Retinal pigment epithelial cell (primary cell): ENCODE measurements at regions not wholly inside any gene's neighbourhood (a gene's known extent, or its start where the extent isn't known, plus 50 kb on each side); places are given as distances from the start of the nearest gene placed in this dataset.

Experiments used
- DNase-seq: peaks from one replicate; pipeline ENCODE4 v3.0.0-alpha.2; 2010; ENCODE audit warnings: low read depth
- H3K4me3 ChIP-seq: 2 replicates; pipeline ENCODE4 v1.5.1; 2011; ENCODE audit warnings: mild to moderate bottlenecking, low read length, control low read depth, moderate library complexity
- TF ChIP-seq, protein P1 (sequence below): conservative IDR thresholded peaks from 2 replicates; pipeline ENCODE4 v1.5.1; 2011; ENCODE audit warnings: low read depth, low read length, control low read depth, inconsistent platforms

DNA sequence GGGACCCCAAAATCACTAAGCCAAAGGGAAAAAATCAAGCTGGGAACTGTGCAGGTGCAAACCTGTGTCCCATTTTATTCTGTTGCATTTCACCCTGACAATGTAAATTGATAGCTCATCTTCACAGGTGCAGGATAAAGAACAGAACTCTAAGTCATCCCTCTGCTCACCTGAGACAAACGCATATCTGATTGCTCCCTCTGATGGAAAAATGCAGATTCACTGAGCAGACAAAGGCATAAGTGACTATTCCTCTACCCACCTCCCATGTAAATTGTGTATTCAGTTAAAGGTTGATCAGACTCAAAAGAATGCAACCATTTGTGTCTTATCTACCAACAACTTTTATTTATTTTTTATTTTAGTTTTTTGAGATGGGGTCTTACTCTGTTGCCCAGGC lies 644.2 kb downstream of the PTPRU start:
- no peak for DNase-seq
- TF ChIP-seq, protein P1, sequence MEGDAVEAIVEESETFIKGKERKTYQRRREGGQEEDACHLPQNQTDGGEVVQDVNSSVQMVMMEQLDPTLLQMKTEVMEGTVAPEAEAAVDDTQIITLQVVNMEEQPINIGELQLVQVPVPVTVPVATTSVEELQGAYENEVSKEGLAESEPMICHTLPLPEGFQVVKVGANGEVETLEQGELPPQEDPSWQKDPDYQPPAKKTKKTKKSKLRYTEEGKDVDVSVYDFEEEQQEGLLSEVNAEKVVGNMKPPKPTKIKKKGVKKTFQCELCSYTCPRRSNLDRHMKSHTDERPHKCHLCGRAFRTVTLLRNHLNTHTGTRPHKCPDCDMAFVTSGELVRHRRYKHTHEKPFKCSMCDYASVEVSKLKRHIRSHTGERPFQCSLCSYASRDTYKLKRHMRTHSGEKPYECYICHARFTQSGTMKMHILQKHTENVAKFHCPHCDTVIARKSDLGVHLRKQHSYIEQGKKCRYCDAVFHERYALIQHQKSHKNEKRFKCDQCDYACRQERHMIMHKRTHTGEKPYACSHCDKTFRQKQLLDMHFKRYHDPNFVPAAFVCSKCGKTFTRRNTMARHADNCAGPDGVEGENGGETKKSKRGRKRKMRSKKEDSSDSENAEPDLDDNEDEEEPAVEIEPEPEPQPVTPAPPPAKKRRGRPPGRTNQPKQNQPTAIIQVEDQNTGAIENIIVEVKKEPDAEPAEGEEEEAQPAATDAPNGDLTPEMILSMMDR, result no peak
- no peak overlapping the region for H3K4me3 ChIP-seq

DNA sequence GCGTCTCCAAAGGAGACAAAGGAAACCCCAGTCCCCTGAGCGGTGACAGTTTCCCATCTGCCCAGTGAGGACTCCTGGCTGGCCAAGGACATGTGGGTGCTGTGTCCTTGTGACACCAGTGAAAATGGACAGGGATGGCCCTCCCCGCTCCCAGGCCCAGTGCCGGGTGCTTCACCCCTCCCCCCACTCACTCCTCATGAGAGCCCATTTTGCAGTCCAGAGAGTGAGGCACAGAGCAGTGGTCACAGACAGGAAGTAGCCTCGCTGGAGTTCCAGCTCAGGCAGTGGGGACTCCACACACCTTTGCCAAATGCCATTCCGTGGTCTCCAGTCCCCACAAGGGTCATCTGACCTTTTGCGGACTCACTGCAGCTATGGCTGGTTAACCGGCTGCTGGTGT lies 642.9 kb downstream of the PTPRU start:
- DNase-seq, result no peak

DNA sequence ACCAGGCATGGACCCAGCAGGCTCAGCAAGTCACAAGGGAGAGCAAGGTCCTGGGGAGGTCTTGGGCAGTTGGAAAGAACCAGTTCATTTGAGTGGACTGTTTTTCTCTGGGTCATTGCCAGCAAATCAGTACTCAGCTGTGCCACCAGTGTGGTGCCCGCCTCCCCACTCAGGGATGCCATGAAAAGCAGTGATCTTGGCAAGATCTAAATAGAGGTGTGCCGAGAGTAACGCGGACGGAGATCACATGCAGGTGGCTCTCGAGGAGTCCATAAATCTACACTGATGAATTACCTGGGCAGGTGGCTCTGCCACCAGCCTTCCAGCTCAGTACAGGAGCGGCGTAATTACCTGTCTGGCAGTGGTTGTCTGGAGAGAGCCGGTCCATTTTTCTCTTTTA lies 642.2 kb downstream of the PTPRU start:
- no peak for DNase-seq
- TF ChIP-seq, protein P1, result no peak

More for the DNA sequence above, 642.9 kb downstream of the PTPRU start:
- H3K4me3 ChIP-seq, result no peak overlapping the region
- TF ChIP-seq, protein P1, result no peak

DNA sequence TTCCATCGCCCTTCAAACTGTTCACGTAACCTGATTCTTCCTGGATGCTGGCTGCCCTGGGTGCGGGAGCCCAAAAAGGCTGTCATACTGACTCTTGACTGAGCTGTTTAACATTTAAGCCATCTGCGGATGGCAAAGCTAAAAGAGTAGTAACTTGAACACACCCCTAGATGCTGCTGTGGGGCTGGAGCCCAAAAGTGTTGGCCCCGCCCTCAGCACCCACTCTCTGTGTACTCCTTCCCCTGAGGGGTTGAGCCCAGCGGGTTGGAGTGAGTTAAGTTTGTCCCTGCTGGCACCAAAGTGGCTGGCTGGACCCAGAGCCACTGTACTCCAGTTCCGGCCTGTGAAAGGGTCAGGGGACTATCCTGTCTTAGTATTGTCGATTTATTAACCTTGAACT lies 640.6 kb downstream of the PTPRU start:
- H3K4me3 ChIP-seq, result no peak overlapping the region
- TF ChIP-seq, protein P1, result no peak
- no peak for DNase-seq

More for the DNA sequence above, 642.2 kb downstream of the PTPRU start:
- no peak overlapping the region for H3K4me3 ChIP-seq

DNA sequence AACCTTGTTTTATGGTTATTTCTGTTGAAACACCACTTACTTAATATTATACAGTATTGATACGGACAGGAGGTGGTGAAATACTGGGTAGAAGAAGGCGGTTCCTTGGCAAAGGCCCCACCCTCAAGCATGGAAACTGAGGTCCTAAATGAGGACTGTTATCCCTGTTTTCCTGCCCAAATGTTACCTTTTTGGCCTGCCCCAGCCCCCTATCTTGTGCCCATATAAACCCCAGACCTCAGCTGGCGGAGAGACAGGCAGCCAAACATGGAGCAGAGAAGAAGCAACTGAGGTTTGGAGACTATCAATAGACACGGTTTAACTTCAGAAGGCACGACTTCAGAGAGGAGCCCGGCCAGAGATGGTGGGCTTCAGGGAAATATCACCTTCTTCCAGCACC lies 640.1 kb downstream of the PTPRU start:
- H3K4me3 ChIP-seq, result no peak overlapping the region
- TF ChIP-seq, protein P1, result no peak
- no peak for DNase-seq

DNA sequence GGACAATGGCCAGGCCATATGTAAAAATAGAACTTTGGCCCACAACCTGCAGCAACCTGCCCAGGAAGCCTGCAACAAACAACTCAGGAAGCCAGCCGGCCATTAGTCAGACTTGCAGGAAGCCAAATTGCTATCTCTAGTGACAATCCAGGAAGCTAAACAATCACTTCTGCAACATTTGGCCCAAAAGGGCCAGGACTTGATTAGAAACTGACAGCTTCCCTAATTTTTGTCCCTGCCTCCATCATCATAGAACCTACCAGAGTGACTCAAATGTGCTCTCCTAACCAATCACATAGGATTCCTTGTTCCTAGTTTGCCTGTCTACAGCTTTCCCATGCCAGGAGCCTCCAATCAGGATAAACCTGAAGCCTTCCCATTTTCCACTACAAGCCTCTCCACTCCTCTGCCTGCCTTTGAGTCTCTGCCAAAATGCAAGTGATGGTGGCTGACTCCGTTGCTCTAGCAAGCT lies 639.3 kb downstream of the PTPRU start:
- no peak for DNase-seq
- TF ChIP-seq, protein P1, result no peak
- H3K4me3 ChIP-seq, result no peak overlapping the region

DNA sequence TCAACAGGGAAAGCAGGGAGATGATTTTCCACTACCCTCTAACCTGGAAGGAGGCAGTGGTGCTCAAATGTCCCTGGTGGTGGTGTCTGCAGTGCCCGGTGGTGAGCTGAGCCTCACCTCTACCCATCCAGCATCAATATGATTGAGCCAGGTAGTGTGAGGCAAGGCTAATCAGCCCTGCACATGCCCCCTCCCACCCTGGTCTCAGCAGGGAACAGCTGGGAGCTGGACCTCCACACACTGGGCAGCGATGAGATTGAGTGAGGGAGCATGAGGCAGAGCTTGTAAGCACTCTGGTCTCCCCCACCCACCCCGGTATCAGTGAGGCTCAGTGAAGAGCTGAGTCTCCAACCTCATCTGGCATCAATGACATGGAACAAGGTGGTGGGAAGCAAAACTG lies 634.3 kb downstream of the PTPRU start:
- TF ChIP-seq, protein P1, result no peak
- no peak for DNase-seq
- H3K4me3 ChIP-seq, result no peak overlapping the region
